Neutrophil (primary cell): ENCODE measurements at regions not wholly inside any gene's neighbourhood (a gene's known extent, or its start where the extent isn't known, plus 50 kb on each side); places are given as distances from the start of the nearest gene placed in this dataset.

Experiments
- H3K27ac ChIP-seq: fragments of 200-600 bp; sonication (generic); 2 replicates; pipeline ENCODE4 v1.5.1; 2016; ENCODE audit warnings: mild to moderate bottlenecking, moderate library complexity
- H3K27me3 ChIP-seq: fragments of 200-600 bp; sonication (generic); 2 replicates; pipeline ENCODE4 v1.6.0; 2016; ENCODE audit warnings: mild to moderate bottlenecking
- H3K36me3 ChIP-seq: fragments of 200-600 bp; sonication (generic); 2 replicates; pipeline ENCODE4 v1.5.1; 2017
- H3K4me1 ChIP-seq, 2 experiments: fragments of 200-600 bp in 1 of 2; sonication (generic) in 1 of 2; 1 replicate in 1 of 2; 2 replicates in 1 of 2; pipeline versions ENCODE4 v1.5.1 to v1.6.1; 2013 to 2016; ENCODE audit warnings: low read depth in 1 of 2, low read length in 1 of 2, mild to moderate bottlenecking in 1 of 2, moderate library complexity in 1 of 2; ENCODE audit not compliant: control insufficient read depth in 1 of 2, insufficient read depth in 1 of 2
- H3K4me3 ChIP-seq, 2 experiments: fragments of 200-600 bp in 1 of 2; sonication (generic) in 1 of 2; 1 replicate in 1 of 2; 2 replicates in 1 of 2; pipeline ENCODE4 v1.5.1; 2013 to 2016; ENCODE audit warnings: low read depth in 1 of 2, low read length in 1 of 2, mild to moderate bottlenecking in 1 of 2, moderate library complexity in 1 of 2
- H3K9me3 ChIP-seq: fragments of 200-600 bp; sonication (generic); 2 replicates; pipeline ENCODE4 v1.5.1; 2016
- TF ChIP-seq, protein P1 (sequence below): fragments of 200-600 bp; sonication (generic); IDR thresholded peaks from 2 replicates; pipeline ENCODE4 v1.5.1; 2016; ENCODE audit warnings: antibody characterized with exemption

DNA sequence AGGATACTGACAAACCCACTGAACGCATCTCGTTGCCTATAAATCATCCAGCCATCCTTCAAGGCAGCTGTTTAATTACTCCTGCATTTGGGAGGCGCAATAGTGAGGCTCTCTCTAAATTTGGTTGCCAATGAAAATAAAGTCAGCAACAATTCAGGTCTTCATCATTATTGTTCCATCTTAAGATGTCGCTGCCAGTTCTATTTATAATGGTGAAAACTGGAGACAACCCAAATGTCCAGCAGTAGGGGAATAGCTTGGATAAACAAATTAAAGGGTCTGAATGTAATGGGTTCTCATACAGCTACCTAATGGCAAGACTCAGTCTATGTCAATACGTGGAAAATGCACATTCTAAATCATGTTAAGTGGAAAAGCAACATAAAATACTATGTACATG lies 120.1 kb upstream of the PLXNA4 start:
- Histone ChIP-seq H3K27ac (no peak overlapping the region), H3K27me3 (peaks cover 4% of the 10 kb centered on the region), H3K36me3 (no peaks in the 10 kb centered on the region), H3K4me1 (no peaks in the 10 kb centered on the region), H3K9me3 (no peaks in the 10 kb centered on the region), H3K4me3 (no peak overlapping the region)
- TF ChIP-seq, protein P1, sequence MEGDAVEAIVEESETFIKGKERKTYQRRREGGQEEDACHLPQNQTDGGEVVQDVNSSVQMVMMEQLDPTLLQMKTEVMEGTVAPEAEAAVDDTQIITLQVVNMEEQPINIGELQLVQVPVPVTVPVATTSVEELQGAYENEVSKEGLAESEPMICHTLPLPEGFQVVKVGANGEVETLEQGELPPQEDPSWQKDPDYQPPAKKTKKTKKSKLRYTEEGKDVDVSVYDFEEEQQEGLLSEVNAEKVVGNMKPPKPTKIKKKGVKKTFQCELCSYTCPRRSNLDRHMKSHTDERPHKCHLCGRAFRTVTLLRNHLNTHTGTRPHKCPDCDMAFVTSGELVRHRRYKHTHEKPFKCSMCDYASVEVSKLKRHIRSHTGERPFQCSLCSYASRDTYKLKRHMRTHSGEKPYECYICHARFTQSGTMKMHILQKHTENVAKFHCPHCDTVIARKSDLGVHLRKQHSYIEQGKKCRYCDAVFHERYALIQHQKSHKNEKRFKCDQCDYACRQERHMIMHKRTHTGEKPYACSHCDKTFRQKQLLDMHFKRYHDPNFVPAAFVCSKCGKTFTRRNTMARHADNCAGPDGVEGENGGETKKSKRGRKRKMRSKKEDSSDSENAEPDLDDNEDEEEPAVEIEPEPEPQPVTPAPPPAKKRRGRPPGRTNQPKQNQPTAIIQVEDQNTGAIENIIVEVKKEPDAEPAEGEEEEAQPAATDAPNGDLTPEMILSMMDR = no peak

DNA sequence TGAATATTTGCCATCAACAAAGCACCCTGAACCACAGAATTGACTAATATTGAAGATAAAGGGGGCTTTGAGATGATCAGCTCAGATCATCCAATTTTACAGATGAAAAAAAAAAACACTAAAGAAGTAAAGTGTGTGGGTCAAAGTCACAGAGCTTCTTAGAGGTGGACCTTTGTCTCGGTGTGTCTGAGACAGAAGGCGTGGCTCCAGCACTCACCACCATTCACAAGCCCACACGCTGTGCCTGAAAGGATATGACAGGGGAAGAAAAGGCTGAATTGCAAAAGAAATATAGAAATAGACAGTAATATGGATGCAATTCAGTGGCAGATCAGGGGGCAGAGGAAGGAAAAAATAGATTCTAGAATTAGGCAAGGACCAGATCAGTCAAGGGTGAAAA lies 114.9 kb upstream of the PLXNA4 start:
- Histone ChIP-seq H3K4me1 (no peaks in the 10 kb centered on the region), H3K9me3 (no peaks in the 10 kb centered on the region), H3K27me3 (no peaks in the 10 kb centered on the region), H3K27ac (no peak overlapping the region), H3K4me3 (no peak overlapping the region), H3K36me3 (no peaks in the 10 kb centered on the region)
- TF ChIP-seq, protein P1 = no peak

DNA sequence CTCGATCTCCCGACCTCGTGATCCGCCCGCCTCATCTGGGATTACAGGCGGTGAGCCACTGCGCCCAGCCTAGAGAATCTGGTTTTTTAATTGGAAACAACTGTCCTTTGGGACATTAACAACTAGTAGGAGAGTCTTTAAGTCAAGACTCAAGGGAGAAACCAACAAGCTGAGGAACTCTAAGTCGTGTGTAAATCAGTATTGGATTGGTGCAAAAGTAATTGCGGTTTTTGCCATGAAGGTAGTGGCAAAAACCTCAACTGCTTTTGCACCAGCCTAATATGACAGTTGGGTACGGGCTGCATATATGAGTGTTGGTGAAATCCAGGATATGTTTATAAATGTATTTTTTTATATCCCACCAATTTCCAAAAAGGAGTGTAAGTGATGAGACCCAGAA lies 113.9 kb upstream of the PLXNA4 start:
- Histone ChIP-seq H3K4me3 (no peak overlapping the region), H3K4me1 (no peaks in the 10 kb centered on the region), H3K27ac (no peak overlapping the region), H3K36me3 (no peaks in the 10 kb centered on the region), H3K9me3 (no peaks in the 10 kb centered on the region), H3K27me3 (no peaks in the 10 kb centered on the region)
- TF ChIP-seq, protein P1 = no peak

DNA sequence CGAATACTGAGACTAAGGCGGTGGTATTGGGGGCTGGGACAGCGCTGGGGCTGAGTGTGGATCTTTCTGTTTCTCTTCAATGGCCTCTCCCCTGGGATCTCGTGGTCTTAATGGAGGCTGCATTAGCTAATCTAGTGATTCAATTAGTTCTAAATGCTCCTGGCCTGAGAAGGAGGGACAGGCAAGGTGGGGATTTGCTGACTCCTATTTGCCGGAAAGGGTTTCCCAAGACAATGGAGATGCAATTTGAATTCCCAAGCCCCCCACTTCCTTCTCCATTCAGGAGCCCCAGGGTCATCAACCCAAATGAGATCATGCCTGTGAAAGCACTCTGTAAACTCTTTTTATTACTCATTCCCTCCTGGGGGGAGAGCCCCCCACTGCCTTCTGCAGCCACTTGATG lies 111.7 kb upstream of the PLXNA4 start:
- Histone ChIP-seq H3K4me1 (no peaks in the 10 kb centered on the region), H3K36me3 (no peaks in the 10 kb centered on the region), H3K4me3 (no peak overlapping the region), H3K27ac (no peak overlapping the region), H3K9me3 (no peaks in the 10 kb centered on the region), H3K27me3 (no peaks in the 10 kb centered on the region)
- TF ChIP-seq, protein P1 = no peak

DNA sequence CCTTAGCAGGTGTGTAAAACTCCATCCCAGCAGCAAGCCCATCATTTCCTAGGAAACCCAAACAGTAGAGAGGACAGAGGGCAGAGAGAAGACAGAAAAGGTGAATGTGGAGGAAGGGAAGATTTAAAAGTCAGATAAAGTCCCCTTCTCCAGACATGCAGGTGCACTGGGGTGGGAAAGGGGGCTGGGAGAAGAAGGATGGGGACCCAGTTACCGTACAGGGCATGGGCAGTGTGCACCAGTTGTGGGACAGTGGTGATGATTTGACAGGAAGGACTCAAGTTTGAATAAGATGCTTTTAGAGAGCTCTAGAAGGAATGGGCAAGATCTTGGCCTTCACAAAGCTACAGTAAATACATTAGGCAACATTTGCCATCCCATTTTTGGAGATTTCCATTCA lies 110.7 kb upstream of the PLXNA4 start:
- Histone ChIP-seq H3K4me3 (no peak overlapping the region), H3K4me1 (no peaks in the 10 kb centered on the region), H3K36me3 (no peaks in the 10 kb centered on the region), H3K27ac (no peak overlapping the region), H3K9me3 (no peaks in the 10 kb centered on the region), H3K27me3 (no peaks in the 10 kb centered on the region)
- TF ChIP-seq, protein P1 = no peak

DNA sequence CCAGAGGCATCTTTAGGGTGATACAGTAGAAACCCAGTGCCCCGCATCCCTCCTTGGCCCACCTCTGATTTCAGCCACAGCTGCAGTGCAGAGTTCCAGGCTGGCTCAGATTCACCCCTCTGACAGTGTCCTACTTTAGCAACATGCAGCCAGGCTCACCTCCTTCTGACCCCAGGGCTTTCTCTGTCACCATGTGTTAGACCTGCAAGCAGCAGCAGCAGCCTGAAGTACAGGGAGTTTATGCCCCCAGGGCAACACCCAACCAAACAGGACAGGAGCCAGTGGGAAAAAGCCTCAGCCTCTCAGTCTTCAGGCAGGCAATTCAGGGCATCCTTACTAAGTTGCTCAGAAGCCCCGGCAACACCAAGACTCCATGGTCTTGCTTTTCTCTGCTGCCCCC lies 109.0 kb upstream of the PLXNA4 start:
- Histone ChIP-seq H3K4me1 (no peaks in the 10 kb centered on the region), H3K27ac (no peak overlapping the region), H3K4me3 (no peak overlapping the region), H3K36me3 (no peaks in the 10 kb centered on the region), H3K27me3 (no peaks in the 10 kb centered on the region), H3K9me3 (no peaks in the 10 kb centered on the region)
- TF ChIP-seq, protein P1 = no peak
